Kidney tubule cell (primary cell): ENCODE measurements at regions not wholly inside any gene's neighbourhood (a gene's known extent, or its start where the extent isn't known, plus 50 kb on each side); places are given as distances from the start of the nearest gene placed in this dataset.

Source experiments
- DNase-seq: peaks from one replicate; pipeline ENCODE4 v3.0.0-alpha.2; 2018; ENCODE audit warnings: low spot score

- DNase-seq, result peak; percentile 99
These were observed 278.4 kb upstream of the ZPLD1 start for GRCh38 chr3:102156426-102156825.

GRCh38 chr3:102158080-102158740 is 276.6 kb upstream of the ZPLD1 start:
- DNase-seq, result peak; percentile 11

DNA sequence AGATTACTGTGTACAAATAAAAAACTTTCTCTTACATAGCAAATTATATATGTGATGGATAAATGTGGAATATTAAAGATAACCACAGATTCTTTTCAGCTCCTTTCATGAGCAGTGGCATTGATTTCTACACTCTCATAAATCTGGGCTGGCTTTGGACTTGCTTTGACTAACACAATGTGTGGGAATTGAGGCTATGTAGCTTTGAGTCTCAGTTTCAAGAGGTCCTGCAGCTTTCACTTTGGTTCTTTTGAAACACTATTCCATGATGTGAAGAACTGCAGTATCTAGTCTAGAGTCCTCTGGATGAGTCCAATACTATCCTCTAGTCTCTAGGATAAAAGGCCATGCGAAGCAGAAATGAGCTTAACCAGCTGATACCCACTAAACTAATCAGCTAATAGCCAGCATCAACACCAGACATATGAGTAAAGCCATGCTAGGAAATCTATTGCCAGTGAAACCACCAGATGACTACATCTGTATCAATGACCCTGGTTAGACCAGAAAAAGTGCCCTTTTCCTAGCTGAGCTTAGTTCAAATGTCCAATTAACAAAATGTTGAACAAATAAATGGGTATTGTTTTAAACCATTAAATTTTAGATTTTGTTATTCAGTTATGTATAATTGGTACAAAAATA is 274.9 kb upstream of the ZPLD1 start:
- no peak for DNase-seq

DNA sequence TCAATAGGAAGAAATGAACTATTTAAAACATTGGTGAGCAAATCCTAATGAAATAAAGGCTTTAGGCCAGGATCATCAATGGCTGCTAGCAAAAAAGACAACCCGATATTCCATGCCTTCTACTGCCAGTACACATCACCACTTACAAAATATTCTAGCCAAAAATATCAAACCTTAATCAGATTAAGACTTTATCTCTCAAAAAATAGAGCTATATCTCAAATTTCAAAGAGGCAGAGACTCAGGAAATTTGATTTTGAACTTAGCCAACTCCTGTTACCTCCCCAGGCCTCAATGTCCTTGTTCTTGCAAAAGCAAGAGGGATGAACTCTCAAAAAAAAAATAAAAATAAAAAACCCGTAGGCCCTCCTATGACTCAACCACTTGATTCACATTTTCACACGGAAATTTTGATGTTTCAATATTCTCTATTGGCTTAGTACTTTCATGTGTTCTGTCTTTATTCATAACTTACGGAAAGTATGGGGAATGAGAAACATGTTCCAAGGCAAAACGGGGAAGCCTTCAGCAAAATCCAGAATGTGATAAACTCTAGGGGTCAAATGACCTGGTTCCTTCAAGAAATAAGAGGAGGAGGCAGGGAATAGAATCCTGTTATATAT is 273.3 kb upstream of the ZPLD1 start:
- DNase-seq, result no peak

- DNase-seq, result no peak
These were observed 272.6 kb upstream of the ZPLD1 start for GRCh38 chr3:102162251-102162650.

DNA sequence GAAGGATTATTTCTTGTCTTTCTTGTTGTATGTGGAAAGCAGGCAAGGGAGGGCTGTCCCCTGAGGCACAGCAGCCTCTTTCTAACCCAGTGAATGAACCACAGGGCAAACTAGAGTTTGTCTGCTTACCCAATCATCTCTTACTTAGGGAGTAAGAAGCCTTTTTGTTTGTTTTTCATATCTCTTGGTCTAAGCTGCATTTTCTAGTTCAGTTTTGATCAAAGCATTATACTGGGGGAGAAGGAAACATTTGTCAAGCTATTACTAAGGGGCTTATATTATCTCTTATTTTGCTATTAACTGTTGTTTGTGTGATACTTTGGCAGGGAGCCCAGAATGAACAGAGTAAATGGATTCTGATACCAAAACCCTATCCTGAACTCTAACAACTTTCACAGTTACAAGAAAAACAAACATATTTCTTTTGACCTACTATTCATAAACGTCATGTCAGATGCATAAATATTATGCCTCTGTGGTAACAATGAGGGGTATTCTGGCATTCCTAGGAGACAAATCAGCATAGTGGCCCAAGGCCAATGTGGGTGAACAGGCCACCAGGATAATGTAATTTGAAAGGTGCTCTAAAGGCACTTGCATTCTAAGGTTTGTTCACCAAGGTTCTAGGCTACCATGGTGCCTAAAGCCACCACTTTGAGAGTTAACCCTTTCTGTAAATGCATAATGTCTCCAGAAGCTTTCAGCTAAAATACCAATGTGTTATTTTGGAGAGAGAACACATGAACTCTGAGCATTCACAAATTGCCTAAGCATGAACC is 271.6 kb upstream of the ZPLD1 start:
- peak; percentile 95 for DNase-seq

DNA sequence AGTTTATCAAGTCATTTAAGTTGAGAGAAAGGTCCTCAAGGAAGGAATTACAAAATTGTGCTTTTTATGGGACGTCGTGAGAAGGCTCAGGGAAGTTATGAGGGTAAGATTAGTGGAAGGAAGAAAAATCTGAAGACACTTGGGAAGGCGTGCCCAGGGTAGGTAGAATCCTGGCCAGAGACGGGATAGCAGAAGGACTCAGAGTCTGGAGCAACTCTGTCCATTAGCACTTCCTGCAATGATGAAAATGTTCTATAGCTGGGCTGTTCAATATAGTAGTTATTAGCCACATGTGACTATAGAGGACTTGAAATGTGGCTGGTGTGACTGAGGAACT is 271.0 kb upstream of the ZPLD1 start:
- DNase-seq, result no peak

- DNase-seq, result peak; percentile 92
These were observed 269.4 kb upstream of the ZPLD1 start for GRCh38 chr3:102165367-102165766.

DNA sequence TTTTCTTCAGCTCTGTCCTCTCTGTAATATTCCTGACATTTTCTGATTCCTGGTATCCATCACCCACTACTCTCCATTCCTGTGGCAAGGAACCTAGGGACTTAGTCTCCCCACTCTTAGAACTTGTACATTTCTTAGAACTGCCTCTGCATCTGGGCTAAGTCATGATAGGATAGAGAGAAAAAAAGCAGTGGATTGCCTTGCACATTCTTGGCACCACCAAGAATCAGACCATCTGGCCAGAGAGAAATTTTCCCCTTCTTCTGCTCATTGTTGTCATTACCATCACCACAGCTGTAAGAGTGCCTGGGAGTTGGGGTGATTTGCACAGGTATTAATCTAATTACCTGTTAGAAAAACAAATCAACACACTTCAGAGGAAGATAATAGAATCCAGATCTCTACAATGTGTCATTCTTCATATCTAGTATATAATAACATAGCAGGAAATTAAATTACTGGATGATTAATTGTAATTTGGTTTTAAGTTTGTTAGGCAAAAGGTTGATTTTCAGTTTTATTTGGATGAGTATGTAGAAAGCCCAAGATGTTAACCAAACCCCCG is 264.8 kb upstream of the ZPLD1 start:
- DNase-seq, result no peak

GRCh38 chr3:102170545-102170944 is 264.3 kb upstream of the ZPLD1 start:
- no peak for DNase-seq

DNA sequence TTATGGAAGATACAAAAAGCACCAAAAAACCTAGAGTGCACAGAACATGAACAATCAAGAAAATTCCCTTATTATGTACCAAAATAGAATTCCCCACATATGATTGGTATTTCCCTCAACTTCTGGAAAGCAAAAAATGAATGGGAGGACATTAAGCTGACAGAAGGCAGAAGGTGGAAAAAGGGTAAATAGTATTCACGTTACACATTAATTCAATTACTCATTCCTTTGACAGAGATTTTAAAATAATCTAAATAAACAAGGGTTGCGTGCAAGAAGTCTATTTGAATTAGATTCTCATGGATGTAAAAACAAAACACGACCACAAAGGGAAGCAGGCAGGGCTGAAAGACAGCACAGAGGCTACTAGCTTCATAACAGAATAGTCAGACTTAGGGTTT is 260.5 kb upstream of the ZPLD1 start:
- DNase-seq, result peak; percentile 92

DNA sequence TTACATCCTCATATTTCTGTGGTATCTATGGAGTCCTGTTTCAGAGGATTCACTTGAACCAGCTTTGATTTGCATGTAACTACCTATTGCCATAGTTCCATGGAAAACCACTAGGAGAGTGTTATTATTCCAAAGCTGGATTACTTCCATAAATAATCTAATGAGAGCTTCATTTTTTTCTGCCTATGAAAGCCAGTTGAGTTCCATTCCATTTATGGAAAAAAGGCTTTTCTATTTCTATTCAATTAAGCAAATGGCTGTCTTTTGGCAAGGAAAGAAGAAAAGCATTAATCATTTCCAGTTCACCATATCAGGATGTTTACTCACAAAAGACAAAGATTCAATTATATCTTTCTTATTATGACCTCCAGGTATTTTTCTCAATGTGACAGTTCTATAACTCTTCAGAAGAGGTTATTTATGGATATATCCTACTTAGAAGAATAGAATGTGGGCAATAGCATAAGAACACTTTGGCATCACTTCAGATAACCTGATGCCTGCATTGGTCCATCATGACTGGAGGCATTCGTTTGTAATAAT is 259.9 kb upstream of the ZPLD1 start:
- no peak for DNase-seq

GRCh38 chr3:102176333-102177050 is 258.3 kb upstream of the ZPLD1 start:
- no peak for DNase-seq

- peak; percentile 53 for DNase-seq
These were observed 257.6 kb upstream of the ZPLD1 start for GRCh38 chr3:102177075-102177755.

DNA sequence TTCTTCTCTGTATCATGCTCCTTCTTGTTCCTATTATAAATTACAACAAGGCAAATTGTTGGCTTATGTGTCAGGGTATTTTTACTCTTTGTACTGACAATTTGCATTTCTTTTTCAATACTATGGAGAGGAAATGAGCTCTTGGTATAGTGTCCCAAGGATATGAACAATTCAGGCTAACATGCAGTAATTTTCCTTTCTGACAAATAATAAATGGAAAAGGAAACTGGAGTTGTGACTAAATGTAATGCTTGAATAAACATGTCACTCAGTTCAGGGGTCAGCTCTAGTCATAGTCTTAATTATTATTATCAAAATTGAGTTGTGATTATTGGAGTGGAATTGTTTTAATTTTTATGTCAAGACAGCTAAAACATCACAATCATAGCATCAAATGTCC is 256.0 kb upstream of the ZPLD1 start:
- DNase-seq, result peak; percentile 74

- DNase-seq, result peak; percentile 78
These were observed 255.3 kb upstream of the ZPLD1 start for GRCh38 chr3:102179326-102180177.

DNA sequence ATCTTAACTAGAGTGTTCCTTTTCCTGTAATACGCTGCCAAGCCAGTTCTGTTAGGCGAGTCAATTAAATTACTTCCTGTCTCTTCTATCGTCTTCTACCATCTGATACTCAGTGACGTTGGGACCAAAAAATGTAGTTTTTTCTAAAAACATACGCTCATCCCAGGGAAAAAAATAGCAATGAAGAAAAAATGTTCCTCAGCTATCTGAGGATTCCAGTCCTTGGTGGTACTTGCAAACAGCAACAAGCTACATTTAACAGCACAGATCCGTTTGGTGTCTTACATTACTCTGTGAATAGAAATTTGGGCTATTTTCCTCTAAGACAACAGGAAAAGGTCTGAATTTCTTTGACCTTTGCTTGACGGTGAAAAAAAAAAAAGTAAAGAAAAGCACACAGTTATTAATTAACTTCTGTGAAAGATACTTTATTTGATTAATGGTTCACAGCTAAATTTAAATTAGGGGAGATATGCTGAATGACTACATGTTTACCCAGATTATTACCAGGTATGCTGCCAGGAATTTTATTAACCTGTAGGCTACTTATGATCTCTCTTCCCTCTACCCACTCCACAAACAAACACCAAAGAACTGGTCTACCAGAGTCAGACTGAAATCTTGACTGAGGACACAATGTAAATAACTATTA is 254.4 kb upstream of the ZPLD1 start:
- peak; percentile 95 for DNase-seq

DNA sequence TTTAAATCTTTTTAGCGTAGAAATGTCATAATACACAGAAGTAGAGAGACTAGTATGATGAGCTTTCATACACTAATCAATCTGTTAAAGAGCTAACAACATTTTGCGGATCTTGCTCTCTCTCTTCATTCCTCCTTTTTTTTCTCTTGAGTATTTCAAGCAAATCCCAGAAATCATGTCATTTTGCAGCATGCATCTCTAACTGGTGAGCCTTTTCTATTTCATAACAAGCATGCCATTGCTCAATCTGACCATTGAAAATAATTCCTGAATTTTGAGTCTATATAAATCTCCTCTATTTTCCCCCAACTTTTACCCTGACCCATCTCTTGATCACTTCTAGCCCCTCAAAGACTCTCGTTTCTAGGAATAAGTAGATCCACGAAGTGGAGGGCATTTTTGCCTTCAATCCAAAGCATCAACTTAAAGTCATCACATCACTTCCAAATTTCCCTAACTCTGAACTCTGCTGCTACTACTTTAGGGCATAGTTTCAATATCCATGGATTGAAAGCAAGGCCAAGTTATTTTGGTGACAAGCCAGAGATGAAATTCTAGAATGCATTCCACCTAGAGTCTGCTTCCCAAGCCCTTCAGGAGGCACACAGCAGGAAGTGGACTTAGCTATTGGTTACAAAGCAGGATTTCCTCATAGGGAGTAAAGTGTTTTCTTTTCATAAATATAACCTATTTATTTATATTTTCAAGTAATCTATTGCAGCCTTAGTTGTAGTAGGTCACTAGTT is 253.5 kb upstream of the ZPLD1 start:
- peak; percentile 87 for DNase-seq

DNA sequence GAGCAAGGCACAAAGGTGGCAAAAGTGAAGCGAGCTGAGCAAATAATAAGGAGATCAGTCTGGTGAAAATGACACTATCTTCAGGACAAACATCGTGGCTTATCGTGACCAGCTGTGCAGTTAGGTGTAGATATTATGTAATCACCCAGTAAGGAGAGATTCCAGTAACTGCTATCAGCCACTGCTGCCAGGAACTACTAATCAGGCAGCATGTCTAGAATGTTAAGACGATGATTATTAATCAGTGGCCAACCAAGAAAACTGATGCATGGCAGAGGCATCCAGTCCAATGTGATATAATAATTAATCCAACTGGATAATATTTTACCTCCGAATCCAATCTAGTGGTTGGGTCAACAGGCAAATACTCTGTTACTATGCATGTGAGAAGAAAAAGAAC is 252.7 kb upstream of the ZPLD1 start:
- DNase-seq, result peak; percentile 99
